Pancreas (tissue), 10 donors: ENCODE measurements at regions not wholly inside any gene's neighbourhood (a gene's known extent, or its start where the extent isn't known, plus 50 kb on each side); places are given as distances from the start of the nearest gene placed in this dataset.

ENCODE experiments used
- ATAC-seq, 4 donors: fragments of 200-7000 bp; cut with Tn5 transposase; one replicate each; pipeline versions ENCODE4 v1.8.0 to v1.9.1; 2020; ENCODE audit warnings: mild to moderate bottlenecking in 4 of 4, moderate library complexity in 4 of 4
- DNase-seq, 6 donors: peaks; one replicate each; pipeline ENCODE4 v3.0.0-alpha.2; 2020
- FAIRE-seq: peaks from 2 replicates; lab custom pipeline; 2012; peaks lifted over from hg19 to GRCh38; lab: Jason Lieb, UNC
- H3K27ac ChIP-seq, 4 donors: fragments of 200-600 bp; sonication (generic); 1 replicate in 3 of 4; 2 replicates in 1 of 4; pipeline versions ENCODE4 v1.5.0 to v1.8.0; 2020
- H3K27me3 ChIP-seq, 4 donors: fragments of 200-600 bp; one replicate each; pipeline ENCODE4 v1.8.0; 2021
- H3K36me3 ChIP-seq, 3 donors: fragments of 200-600 bp; sonication (generic) in 1 of 3; one replicate each; pipeline versions ENCODE4 v1.5.0 to v1.8.0; 2020 to 2021
- H3K4me1 ChIP-seq, 3 donors: fragments of 200-600 bp; one replicate each; pipeline ENCODE4 v1.8.0; 2021
- H3K4me3 ChIP-seq, 4 donors: fragments of 200-600 bp; sonication (generic) in 2 of 4; one replicate each; pipeline versions ENCODE4 v1.5.0 to v1.8.0; 2020 to 2021
- H3K9me3 ChIP-seq, 4 donors: fragments of 200-600 bp; one replicate each; pipeline ENCODE4 v1.8.0; 2021
- WGBS, 2 donors: extraction: QIAGEN DNeasy Blood & Tissue Kit; methylation state at CpG; one replicate each; pipeline ENCODE4 v1.1.7; 2013; 5-methylcytosine and 5-hydroxymethylcytosine counted together
- intact Hi-C, 3 donors: fragments of 100-400 bp; cut with DNase I; formaldehyde crosslinking; loops; one replicate each; pipeline versions ENCODE4 v1.11.1 to v1.14.2; 2022
- TF ChIP-seq, protein P1 (sequence below), 4 donors: fragments of 200-600 bp; sonication (generic) in 3 of 4; IDR thresholded peaks; one replicate each; pipeline versions ENCODE4 v1.5.0 to v1.8.0; 2021; ENCODE audit warnings: antibody characterized with exemption in 4 of 4
- donor health status: healthy with polysubstance abuse.
- donor health status: DM: no; HTN: no; CAD: no; lungs with moderate emphysema.
- donor health status: DM: no; HTN: no; CAD: no.
- donor health status: control.
- donor health status: control.
- donor health status: Bipolar disorder and iron deficiency.
- donor health status: DM: yes; HTN: yes; CAD: no.
- donor health status: DM: no; HTN: no; CAD: no.
- donor health status: DM: no; HTN: no; CAD: no.
- donor health status: DM: yes; HTN: yes; CAD: no.

DNA sequence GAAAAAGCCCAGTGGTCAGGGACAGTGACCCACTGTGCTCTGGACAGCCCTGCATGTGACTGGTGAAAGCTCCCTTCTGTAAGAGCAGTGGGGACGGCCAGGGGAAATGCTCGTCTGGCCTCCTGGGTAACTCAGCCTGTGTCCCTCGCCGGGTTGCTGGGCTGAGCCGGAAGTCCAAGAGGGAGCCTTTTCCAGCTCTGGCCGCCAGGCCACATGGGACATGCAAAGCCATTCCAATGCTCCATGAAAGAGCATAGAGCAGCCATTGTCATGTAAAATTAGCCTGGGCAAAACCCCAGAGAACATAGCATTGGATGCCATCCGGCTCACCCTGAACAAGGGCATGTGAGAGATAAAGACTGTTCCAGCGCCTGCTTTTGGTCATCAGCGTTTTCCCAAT, 64.9 kb upstream of the ADRB1 start:
- ATAC-seq (no peak), DNase-seq (no peak), FAIRE-seq (no peak)
- no peaks in the 10 kb centered on the region for H3K27me3 ChIP-seq
- H3K4me1 ChIP-seq = peaks cover 4 to 20% (median 7%) of the 10 kb centered on the region in 3 donors
- no peaks in the 10 kb centered on the region for H3K9me3 ChIP-seq
- no peak overlapping the region for H3K4me3 ChIP-seq
- intact Hi-C loops = no loop called here
- 91 to 96% methylated on average over 9 of the region's 9 CpGs for WGBS, 2 donors
- no peak overlapping the region for H3K27ac ChIP-seq
- H3K36me3 ChIP-seq = no peaks in the 10 kb centered on the region
- TF ChIP-seq, protein P1, sequence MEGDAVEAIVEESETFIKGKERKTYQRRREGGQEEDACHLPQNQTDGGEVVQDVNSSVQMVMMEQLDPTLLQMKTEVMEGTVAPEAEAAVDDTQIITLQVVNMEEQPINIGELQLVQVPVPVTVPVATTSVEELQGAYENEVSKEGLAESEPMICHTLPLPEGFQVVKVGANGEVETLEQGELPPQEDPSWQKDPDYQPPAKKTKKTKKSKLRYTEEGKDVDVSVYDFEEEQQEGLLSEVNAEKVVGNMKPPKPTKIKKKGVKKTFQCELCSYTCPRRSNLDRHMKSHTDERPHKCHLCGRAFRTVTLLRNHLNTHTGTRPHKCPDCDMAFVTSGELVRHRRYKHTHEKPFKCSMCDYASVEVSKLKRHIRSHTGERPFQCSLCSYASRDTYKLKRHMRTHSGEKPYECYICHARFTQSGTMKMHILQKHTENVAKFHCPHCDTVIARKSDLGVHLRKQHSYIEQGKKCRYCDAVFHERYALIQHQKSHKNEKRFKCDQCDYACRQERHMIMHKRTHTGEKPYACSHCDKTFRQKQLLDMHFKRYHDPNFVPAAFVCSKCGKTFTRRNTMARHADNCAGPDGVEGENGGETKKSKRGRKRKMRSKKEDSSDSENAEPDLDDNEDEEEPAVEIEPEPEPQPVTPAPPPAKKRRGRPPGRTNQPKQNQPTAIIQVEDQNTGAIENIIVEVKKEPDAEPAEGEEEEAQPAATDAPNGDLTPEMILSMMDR (IDR thresholded peaks at IDR 0.05) = no peak

DNA sequence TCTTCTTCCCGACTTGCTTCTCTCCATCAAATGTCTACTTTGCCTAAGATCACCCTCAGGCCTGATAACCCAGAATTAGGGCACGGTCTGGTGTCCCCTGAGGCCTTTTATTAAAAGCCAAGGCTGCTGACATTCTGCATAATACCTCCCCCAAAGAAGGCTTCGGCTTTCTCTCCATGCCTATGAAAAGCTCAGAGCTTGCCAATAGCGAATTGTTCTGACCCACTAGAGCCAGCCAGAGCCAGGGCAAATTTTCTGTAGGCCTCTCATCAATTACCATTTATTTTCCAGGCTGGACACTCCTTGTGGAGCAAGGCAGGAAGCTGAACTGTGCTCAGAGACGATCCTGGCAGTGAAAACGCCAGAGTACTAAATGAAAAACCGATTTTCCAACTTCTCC, 64.3 kb upstream of the ADRB1 start:
- 86 to 89% methylated on average over 7 of the region's 7 CpGs for WGBS, 2 donors
- no peak overlapping the region for H3K4me3 ChIP-seq
- no peaks in the 10 kb centered on the region for H3K27me3 ChIP-seq
- TF ChIP-seq, protein P1 (IDR thresholded peaks at IDR 0.05) = no peak
- peaks cover 4 to 21% (median 7%) of the 10 kb centered on the region in 3 donors for H3K4me1 ChIP-seq
- no peaks in the 10 kb centered on the region for H3K36me3 ChIP-seq
- no peak for FAIRE-seq
- no peak for ATAC-seq
- intact Hi-C loops = no loop called here
- H3K9me3 ChIP-seq = no peaks in the 10 kb centered on the region
- DNase-seq = no peak
- H3K27ac ChIP-seq = no peak overlapping the region

DNA sequence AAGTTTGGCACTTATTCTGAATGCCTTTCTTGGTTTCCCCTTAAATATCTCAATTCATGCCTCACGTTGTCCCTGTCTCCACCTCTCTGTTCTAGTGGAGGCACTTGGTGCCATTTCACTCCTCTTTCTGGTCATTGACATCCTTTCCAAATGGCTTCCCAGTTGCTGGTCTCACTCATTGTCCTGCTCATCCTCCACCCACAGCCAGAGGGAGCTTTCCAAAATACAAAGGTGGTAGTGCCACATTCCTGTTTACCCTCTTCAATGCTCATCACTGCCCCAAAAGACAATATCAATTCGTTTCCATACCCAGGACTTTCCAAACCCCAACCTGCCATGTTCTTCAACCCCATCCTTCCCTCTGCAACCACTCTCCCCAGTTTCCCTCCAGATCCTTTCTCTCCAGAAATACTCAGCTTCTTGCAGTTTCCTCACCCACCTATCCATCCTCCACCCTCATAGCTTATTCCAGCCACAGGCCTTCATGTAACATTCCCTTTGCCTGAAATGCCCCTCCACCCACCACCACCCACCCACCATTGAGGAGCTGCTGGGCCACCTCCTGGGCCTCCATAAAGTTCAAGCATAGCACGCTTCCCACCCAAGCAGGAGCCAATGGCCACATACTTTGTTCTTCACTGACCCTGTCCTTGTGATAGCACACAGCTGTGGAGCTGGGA, 63.1 kb upstream of the ADRB1 start:
- Histone ChIP-seq H3K27ac (no peak overlapping the region), H3K4me3 (no peak overlapping the region), H3K9me3 (no peaks in the 10 kb centered on the region), H3K27me3 (no peaks in the 10 kb centered on the region), H3K4me1 (peaks cover 4 to 21% (median 7%) of the 10 kb centered on the region in 3 donors), H3K36me3 (no peaks in the 10 kb centered on the region)
- no peak for ATAC-seq
- TF ChIP-seq, protein P1 (IDR thresholded peaks at IDR 0.05) = no peak
- 75 to 81% methylated on average over 3 of the region's 3 CpGs for WGBS, 2 donors
- intact Hi-C loops = no loop called here
- no peak for FAIRE-seq
- DNase-seq = no peak

DNA sequence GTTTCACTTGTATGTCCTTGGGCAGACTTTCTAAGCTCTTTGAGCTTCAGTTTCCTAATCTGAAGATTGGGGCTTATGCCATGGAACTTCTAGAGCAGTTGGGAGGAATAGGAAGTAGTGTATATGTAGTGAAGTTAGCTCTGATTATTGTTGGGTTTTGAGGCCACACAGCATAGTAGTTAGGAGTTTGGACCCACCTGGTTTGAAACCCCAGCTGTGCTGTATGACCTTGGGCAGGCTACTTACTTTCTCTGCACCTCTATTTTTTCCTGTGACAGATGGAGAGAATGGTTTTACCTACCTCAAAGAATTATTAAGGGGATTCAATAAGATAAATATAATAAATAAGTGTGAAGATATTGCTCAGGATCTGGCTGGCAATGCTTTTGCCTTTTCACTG, 61.4 kb upstream of the ADRB1 start:
- DNase-seq (no peak), FAIRE-seq (no peak), ATAC-seq (peak in 2 of 4 donors; percentile 14 to 22)
- Histone ChIP-seq H3K27me3 (no peaks in the 10 kb centered on the region), H3K4me1 (peaks cover 4 to 21% (median 7%) of the 10 kb centered on the region in 3 donors), H3K4me3 (no peak overlapping the region), H3K27ac (peak overlapping the region in 3 of 4 donors; percentile 8 to 31 (median 22)), H3K36me3 (no peaks in the 10 kb centered on the region), H3K9me3 (no peaks in the 10 kb centered on the region)
- TF ChIP-seq, protein P1 (IDR thresholded peaks at IDR 0.05) = no peak
- intact Hi-C loops = no loop called here

DNA sequence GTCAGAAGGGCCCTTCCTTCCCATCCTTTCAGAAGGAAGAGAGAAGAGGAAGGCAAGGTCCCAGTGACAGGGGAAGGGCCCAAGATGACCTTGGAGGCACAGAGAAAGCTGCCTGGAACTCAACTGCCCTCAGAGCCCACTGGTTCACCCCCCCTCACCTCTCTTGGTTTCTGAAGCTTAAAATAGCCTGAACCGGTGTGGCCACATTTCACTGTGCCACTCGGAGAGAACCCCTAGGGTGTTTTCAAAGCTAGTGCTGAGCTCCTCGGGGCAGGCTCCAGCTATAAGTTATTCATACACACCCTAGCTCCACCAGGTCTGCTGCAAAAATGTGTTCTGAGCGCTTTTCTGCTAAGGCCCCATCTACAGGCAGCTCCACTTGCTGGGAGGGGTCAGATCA, 60.9 kb upstream of the ADRB1 start:
- Histone ChIP-seq H3K4me1 (peaks cover 4 to 21% (median 7%) of the 10 kb centered on the region in 3 donors), H3K27me3 (no peaks in the 10 kb centered on the region), H3K36me3 (no peaks in the 10 kb centered on the region), H3K27ac (peak overlapping the region in 3 of 4 donors; percentile 8 to 31 (median 22)), H3K9me3 (no peaks in the 10 kb centered on the region), H3K4me3 (no peak overlapping the region)
- intact Hi-C loops = no loop called here
- ATAC-seq = peak; percentile 76 to 96 (median 86)
- WGBS, 2 donors = 23 to 24% methylated on average over 4 of the region's 4 CpGs
- peak in 4 of 6 donors; percentile 39 to 55 (median 50) for DNase-seq
- no peak for FAIRE-seq
- TF ChIP-seq, protein P1 (IDR thresholded peaks at IDR 0.05) = no peak
